CD4-positive, alpha-beta T cell (primary cell): ENCODE measurements at regions not wholly inside any gene's neighbourhood (a gene's known extent, or its start where the extent isn't known, plus 50 kb on each side); places are given as distances from the start of the nearest gene placed in this dataset.
"Not testable (repeated sequence)": the region's sequence is repeated elsewhere in the genome, so short reads cannot be mapped to it uniquely, and the experiment has no call there.

Source experiments
- ATAC-seq: fragments of 200-7000 bp; cut with Tn5 transposase; one replicate; pipeline ENCODE4 v1.10.0; 2022; ENCODE audit warnings: mild to moderate bottlenecking; ENCODE audit not compliant: poor library complexity
- CTCF ChIA-PET: fragments of 350-600 bp; sonication (Branson Sonifier 250); formaldehyde crosslinking; loops from one replicate; lab custom pipeline; 2021; ENCODE audit warnings: antibody characterized with exemption, inconsistent platforms; lab: Charles Lee
- POLR2A ChIA-PET: fragments of 350-600 bp; sonication (Branson Sonifier 250); formaldehyde crosslinking; loops from one replicate; lab custom pipeline; 2021; ENCODE audit warnings: antibody characterized with exemption, inconsistent platforms; lab: Charles Lee
- DNase-seq, 14 experiments: peaks; one replicate each; pipeline ENCODE4 v3.0.0-alpha.2; 2013 to 2020; ENCODE audit warnings: mixed read lengths in 2 of 14
- H3K27ac ChIP-seq, 2 donors: one replicate each; pipeline versions ENCODE4 v1.5.1 to v1.7.0; 2013; ENCODE audit warnings: low read length in 2 of 2, low read depth in 1 of 2, mild to moderate bottlenecking in 1 of 2
- H3K27me3 ChIP-seq, 2 experiments: 1 replicate in 1 of 2; 2 replicates in 1 of 2; pipeline versions ENCODE4 v1.6.1 to v1.7.0; 2013; ENCODE audit warnings: low read length in 2 of 2, control low read depth in 1 of 2, mild to moderate bottlenecking in 1 of 2, moderate library complexity in 1 of 2; ENCODE audit not compliant: insufficient read depth in 2 of 2, control insufficient read depth in 1 of 2
- H3K36me3 ChIP-seq: one replicate; pipeline ENCODE4 v1.6.1; 2013; ENCODE audit warnings: low read length, control low read depth; ENCODE audit not compliant: insufficient read depth
- H3K4me1 ChIP-seq: one replicate; pipeline ENCODE4 v1.6.1; 2013; ENCODE audit warnings: low read length, control low read depth; ENCODE audit not compliant: insufficient read depth
- H3K4me3 ChIP-seq: one replicate; pipeline ENCODE4 v1.5.1; 2013; ENCODE audit warnings: mild to moderate bottlenecking, low read length, moderate library complexity
- H3K9me3 ChIP-seq, 2 experiments: 1 replicate in 1 of 2; 2 replicates in 1 of 2; pipeline versions ENCODE4 v1.6.1 to v1.7.0; 2013; ENCODE audit warnings: low read length in 2 of 2, mild to moderate bottlenecking in 2 of 2, control low read depth in 1 of 2, moderate library complexity in 1 of 2; ENCODE audit not compliant: control insufficient read depth in 1 of 2, insufficient read depth in 1 of 2
- H3K27ac Mint-ChIP-seq: one replicate; pipeline ENCODE4 v1.8.0; 2020; ENCODE audit warnings: mixed read lengths
- H3K27me3 Mint-ChIP-seq: one replicate; pipeline ENCODE4 v1.8.0; 2021; ENCODE audit warnings: mixed read lengths
- H3K36me3 Mint-ChIP-seq: one replicate; pipeline ENCODE4 v1.8.0; 2021; ENCODE audit warnings: low read depth, mixed read lengths
- H3K4me1 Mint-ChIP-seq: one replicate; pipeline ENCODE4 v1.8.0; 2021; ENCODE audit warnings: low read depth, mixed read lengths
- H3K4me3 Mint-ChIP-seq: one replicate; pipeline ENCODE4 v1.8.0; 2020; ENCODE audit warnings: mild to moderate bottlenecking, mixed read lengths
- H3K9me3 Mint-ChIP-seq: one replicate; pipeline ENCODE4 v1.8.0; 2020; ENCODE audit warnings: mixed read lengths
- intact Hi-C, 2 experiments: fragments of 100-400 bp; cut with DNase I in 1 of 2; cut with micrococcal nuclease in 1 of 2; formaldehyde crosslinking; loops; one replicate each; pipeline versions ENCODE4 v1.15.1 to v1.9.0; 2023 to 2025; cut with DNase I, micrococcal nuclease
- TF ChIP-seq, protein P1 (sequence below): fragments of 200-600 bp; IDR thresholded peaks from one replicate; pipeline ENCODE4 v1.8.0; 2022; ENCODE audit warnings: antibody characterized with exemption, mild to moderate bottlenecking

DNA sequence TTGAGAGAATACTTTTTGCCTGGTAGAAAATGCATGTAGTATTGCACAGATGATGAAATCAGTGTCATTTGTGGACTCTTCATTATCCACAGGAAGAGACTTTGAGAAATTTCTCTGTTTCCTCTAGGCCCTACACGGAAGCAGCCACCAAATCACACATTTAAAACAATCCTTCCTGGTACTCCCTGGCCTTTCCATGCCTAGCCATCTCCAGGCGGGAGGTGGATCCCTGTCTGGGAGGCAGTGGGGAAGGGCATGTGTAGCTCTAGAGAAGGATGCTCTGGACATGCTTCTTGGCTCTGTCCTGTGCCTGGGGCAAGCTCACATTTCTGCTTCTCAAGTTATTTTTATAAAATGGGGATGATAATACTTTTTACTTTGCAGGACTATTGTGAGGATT is 114.1 kb downstream of the ADAMTS15 start:
- intact Hi-C loops, result no loop called here
- no peak for ATAC-seq
- H3K36me3 ChIP-seq, result no peaks in the 10 kb centered on the region
- H3K4me3 ChIP-seq, result no peak overlapping the region
- DNase-seq, result no peak
- peaks cover 4% of the 10 kb centered on the region for H3K27me3 Mint-ChIP-seq
- H3K27me3 ChIP-seq, result no peaks in the 10 kb centered on the region
- no peaks in the 10 kb centered on the region for H3K4me1 Mint-ChIP-seq
- TF ChIP-seq, protein P1, sequence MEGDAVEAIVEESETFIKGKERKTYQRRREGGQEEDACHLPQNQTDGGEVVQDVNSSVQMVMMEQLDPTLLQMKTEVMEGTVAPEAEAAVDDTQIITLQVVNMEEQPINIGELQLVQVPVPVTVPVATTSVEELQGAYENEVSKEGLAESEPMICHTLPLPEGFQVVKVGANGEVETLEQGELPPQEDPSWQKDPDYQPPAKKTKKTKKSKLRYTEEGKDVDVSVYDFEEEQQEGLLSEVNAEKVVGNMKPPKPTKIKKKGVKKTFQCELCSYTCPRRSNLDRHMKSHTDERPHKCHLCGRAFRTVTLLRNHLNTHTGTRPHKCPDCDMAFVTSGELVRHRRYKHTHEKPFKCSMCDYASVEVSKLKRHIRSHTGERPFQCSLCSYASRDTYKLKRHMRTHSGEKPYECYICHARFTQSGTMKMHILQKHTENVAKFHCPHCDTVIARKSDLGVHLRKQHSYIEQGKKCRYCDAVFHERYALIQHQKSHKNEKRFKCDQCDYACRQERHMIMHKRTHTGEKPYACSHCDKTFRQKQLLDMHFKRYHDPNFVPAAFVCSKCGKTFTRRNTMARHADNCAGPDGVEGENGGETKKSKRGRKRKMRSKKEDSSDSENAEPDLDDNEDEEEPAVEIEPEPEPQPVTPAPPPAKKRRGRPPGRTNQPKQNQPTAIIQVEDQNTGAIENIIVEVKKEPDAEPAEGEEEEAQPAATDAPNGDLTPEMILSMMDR, result no peak
- no peak overlapping the region for H3K27ac Mint-ChIP-seq
- H3K4me1 ChIP-seq, result no peaks in the 10 kb centered on the region
- H3K27ac ChIP-seq, result no peak overlapping the region
- H3K9me3 Mint-ChIP-seq, result no peaks in the 10 kb centered on the region
- ChIA-PET POLR2A (no interaction called here), CTCF (no interaction called here)
- no peaks in the 10 kb centered on the region for H3K9me3 ChIP-seq
- no peaks in the 10 kb centered on the region for H3K36me3 Mint-ChIP-seq
- no peak overlapping the region for H3K4me3 Mint-ChIP-seq

DNA sequence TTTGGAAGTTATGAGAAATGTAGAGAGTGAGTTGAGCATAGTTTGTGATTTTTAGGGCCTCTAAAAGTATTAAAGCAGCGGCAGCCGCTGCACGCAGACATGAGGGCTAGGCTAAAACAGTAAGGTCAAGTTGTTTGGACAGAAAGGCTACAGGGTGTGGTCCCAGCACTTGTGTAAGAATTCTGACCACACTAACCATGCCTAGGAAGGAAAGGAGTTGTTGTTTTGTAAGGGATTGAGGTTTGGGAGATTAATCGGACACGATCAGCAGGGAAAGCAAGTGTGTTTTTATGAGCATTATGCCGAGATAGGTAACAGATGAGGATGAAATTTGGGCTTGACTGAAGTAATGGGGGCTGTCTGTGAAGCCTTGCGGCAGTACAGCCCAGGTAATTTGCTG is 117.9 kb downstream of the ADAMTS15 start:
- H3K27me3 ChIP-seq, CTCF ChIA-PET, H3K36me3 ChIP-seq, H3K27ac Mint-ChIP-seq, H3K9me3 Mint-ChIP-seq, H3K4me1 Mint-ChIP-seq, H3K36me3 Mint-ChIP-seq, H3K4me3 Mint-ChIP-seq, H3K27ac ChIP-seq, DNase-seq, H3K9me3 ChIP-seq, H3K4me1 ChIP-seq, H3K27me3 Mint-ChIP-seq, POLR2A ChIA-PET, ATAC-seq, intact Hi-C loops, H3K4me3 ChIP-seq: not testable (repeated sequence)

DNA sequence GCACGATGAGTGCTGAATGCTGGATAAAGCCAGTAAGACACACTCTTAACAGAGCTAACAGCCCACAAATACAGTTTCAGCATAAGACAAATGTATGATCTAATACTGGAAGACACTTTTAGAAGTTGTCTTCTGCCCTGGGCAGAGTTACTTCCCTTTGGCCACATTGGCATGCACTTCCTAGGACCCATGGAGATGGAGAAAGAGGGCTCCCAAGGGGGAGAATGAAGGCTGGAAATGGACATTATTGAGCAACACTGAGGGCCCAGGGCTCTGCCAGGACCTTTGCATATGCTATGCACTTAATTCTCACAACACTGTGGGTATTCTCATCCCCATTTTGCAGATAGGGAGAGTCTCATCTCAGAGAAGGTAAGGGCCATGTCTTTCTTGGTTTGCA is 123.1 kb downstream of the ADAMTS15 start:
- Mint-ChIP-seq H3K4me1 (no peaks in the 10 kb centered on the region), H3K27me3 (no peaks in the 10 kb centered on the region), H3K9me3 (no peaks in the 10 kb centered on the region), H3K4me3 (no peak overlapping the region), H3K27ac (no peak overlapping the region), H3K36me3 (no peaks in the 10 kb centered on the region)
- TF ChIP-seq, protein P1, result no peak
- H3K9me3 ChIP-seq, result no peaks in the 10 kb centered on the region
- intact Hi-C loops, result no loop called here
- H3K4me3 ChIP-seq, result no peak overlapping the region
- H3K27ac ChIP-seq, result no peak overlapping the region
- H3K27me3 ChIP-seq, result no peaks in the 10 kb centered on the region
- ATAC-seq (no peak), DNase-seq (no peak)
- H3K36me3 ChIP-seq, result no peaks in the 10 kb centered on the region
- POLR2A ChIA-PET, result no interaction called here
- no peaks in the 10 kb centered on the region for H3K4me1 ChIP-seq
- CTCF ChIA-PET, result no interaction called here

DNA sequence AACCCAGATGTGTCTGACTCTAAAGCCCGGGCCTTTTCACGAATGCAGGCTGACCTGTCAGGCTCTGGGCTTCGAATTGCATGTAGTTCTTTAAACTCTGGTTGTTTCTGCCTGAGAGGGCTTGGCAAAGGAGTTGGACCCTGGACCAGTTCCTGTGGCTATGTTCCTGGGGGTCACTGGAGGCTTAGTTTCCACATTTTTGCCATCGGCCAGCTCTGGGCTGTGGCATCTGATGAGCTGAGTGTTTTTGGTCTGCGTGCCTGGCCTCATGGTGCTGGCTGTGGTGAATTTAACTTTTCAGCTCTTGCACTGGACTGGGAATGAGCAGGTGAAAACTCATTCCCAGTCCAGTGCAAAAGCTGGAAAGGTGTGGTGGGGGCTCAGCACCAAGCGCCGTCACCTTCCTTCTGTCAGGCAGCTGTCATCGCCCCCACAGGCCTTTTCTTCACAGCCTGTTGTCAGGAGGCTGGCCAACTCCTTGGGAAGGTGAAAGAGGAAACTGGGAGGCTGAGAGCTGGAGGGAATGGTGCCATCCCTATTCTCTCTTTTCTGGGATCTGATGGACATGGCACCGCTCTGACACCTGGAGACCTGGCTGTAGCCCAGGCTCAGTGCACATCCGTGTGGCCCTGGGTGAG is 123.6 kb downstream of the ADAMTS15 start:
- DNase-seq, result no peak
- intact Hi-C loops, result no loop called here
- no peaks in the 10 kb centered on the region for H3K9me3 ChIP-seq
- H3K4me1 ChIP-seq, result no peaks in the 10 kb centered on the region
- no peaks in the 10 kb centered on the region for H3K27me3 ChIP-seq
- Mint-ChIP-seq H3K9me3 (no peaks in the 10 kb centered on the region), H3K4me3 (no peak overlapping the region), H3K4me1 (no peaks in the 10 kb centered on the region), H3K27me3 (no peaks in the 10 kb centered on the region), H3K36me3 (no peaks in the 10 kb centered on the region), H3K27ac (no peak overlapping the region)
- no peak for ATAC-seq
- no peaks in the 10 kb centered on the region for H3K36me3 ChIP-seq
- TF ChIP-seq, protein P1, result no peak
- H3K4me3 ChIP-seq, result no peak overlapping the region
- CTCF ChIA-PET, result no interaction called here
- POLR2A ChIA-PET, result no interaction called here
- no peak overlapping the region for H3K27ac ChIP-seq
